ENCODE measurements at regions not wholly inside any gene's neighbourhood (a gene's known extent, or its start where the extent isn't known, plus 50 kb on each side); places are given as distances from the start of the nearest gene placed in this dataset.

DNA sequence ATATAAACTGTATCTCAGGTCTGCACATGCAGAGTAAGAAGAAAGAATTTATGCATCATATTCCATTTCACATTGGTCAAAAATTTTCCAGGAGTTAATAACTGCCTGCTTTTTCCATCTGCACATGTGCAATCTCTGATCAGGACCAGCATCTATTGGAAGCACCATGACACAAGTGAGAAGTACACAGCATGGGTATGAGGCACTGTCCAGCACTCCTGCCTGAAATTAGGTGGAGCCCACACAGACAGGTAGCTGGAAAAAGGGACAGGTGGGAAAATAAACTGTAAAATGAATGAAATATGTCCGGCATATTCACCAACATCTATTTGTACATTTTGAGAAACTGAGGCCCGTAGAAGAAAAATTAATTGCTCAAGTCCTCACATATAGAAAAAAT is 609.2 kb upstream of the NXPH2 start:
- no peak for FAIRE-seq

DNA sequence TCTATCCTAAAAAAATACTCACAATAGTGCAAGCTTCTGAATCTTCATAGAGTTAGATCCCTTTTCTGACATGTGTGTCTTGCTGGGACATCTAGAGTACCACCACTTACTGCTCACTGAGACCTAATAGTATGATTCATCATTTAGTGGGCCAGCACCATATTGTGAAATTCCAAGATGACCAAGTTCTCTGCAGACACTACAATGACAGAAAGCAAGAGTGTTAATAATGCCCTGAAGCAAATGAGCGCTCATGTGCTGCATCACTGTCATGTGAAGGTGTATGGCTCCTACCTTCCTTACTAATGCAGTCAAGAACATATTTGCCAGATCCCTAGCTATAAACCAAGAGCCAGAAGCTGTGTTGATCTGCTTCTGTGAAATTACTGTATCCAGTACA is 606.2 kb upstream of the NXPH2 start:
- no peak for FAIRE-seq

GRCh38 chr2:139383532-139383931 is 603.3 kb upstream of the NXPH2 start:
- no peak for FAIRE-seq

DNA sequence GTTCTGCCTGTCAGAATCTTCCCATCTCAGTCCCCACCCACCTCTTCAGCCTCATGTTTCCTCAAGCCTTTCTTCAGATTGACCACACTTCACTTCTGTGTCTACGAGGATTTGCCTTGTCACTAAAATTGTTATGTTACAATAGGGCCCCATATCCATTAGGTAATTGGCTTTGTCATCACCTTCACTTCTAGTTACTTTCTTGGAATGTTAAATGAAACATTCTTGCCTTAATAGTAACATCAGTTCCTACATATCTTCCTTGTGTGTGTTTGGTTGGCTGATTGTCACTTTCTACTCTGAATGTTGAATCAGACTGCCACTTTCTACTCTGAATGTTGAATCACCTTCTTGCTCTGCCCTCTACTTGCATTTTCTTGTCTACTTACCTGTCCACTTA is 599.9 kb upstream of the NXPH2 start:
- FAIRE-seq, result no peak

- FAIRE-seq, result no peak
Observed at GRCh38 chr2:139378373-139378772, 598.2 kb upstream of the NXPH2 start.

GRCh38 chr2:139374296-139374850 is 594.2 kb upstream of the NXPH2 start:
- no peak for FAIRE-seq

DNA sequence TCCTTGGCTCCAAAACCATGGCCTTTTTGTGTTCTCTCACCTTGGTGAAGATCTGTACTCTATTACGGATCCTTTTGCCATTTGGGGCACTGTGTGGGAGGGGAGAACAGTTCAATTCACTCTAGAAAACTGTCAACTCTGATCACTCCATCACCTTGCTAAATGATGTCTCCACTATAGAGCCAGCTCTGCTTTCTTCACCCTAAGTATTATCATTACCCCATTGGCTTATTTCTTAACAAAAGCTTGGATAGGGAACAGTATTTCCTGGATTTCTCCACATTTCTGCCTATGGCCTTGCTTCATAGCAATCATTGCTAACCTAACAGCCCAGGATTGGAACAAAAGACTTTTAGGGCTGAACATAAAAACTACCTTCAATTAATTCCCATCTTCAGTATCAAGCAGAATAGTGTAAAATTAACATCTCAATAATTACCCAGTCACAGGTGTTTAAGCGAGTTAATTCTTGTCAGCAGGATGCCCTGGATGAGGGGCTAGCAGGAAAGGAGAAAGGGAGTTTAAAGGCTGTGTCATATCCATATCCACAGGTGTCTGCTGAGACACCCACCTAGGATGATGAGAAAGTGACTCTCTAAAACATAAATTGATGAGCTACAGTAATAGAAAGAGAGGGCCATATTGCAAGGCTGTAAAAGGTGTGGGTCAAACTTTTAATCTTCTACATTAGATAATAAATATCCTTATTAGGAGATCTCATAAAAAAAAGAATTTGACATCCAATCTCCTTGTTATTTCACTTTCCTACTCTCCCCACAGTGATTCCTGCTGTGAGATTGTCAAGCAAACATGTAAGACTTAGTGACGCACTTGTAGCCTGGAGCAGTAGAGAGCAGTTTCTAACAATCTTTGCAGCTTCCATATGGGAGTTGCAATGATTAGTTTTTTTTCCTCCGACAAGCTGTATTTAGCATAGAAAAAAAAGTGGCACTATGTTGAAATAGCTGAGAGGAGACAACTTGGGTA is 589.5 kb upstream of the NXPH2 start:
- FAIRE-seq, result no peak

DNA sequence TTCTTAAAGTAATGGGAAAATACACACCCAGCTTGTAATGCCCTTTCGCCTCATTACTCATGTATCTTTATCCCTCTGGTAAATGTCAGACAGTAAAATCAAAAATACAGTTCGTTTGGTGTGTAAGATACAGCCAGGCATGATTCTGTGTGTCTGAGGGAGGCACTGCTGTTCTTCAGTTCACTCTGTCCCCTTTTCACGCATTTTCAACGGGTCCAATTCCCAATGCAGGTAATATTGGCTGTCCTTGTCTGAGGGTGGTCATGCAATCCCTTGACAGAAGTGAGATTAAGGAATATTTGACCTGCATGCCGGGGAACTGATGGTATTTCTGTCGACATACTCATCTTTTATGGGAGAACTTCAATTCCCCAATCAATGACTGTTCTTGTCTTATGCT is 587.2 kb upstream of the NXPH2 start:
- no peak for FAIRE-seq

- no peak for FAIRE-seq
Observed at GRCh38 chr2:139366681-139367080, 586.5 kb upstream of the NXPH2 start.

- no peak for FAIRE-seq
Observed at GRCh38 chr2:139365189-139365588, 585.0 kb upstream of the NXPH2 start.

DNA sequence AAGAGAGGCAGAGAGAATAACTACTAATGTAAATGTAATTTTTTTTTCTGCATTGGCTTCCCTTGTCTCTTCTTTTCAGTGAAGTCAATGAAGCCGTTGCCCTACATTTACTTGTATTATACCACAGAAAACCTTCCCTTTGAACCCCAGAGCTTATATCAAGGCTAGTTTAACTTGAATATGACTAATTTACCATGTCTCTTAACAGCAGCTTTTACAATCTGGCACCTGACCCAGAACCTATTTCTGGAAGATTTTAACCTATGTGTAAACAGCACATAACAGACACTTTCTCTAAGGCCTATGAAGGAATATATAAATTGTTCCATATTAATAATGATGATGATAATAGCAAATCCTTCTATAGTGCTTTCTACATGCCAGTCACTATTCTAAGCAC is 580.5 kb upstream of the NXPH2 start:
- FAIRE-seq, result no peak

DNA sequence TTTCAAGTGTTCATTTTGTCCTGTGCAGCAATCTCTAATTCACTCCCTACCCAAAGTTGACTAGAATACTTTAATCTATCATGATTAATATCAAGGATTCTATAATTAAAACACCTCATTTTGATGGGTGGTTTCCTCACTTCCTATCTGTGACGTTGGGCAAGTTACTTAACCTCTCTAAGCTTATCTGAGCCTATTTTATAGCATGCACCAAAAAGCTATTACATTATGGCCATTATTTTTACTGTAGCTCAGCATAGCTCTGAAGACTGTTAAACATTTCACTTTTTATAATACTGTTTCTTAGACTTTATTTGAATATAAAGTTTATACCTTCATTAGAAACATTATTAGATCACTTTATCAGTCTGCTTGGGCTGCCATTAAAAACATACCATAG is 579.6 kb upstream of the NXPH2 start:
- FAIRE-seq, result no peak

DNA sequence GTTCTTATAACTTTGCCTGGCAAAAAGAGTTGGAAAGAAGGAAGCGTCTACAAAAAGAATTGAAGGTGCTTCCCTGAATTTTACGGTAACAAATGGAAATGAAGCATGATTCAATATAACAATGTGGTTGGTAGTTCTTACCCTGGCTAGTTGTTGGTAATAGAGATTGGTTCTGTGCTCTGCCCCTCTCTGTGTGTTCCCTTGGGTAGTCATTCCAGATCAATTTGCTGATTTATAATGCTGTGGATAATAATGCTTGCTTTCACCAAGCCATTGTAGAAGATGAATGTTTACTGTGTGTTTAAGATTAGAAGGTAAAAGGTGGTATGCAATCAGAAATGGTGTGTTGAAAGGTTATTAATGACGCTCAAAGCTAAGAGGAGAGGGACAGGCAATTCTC is 577.8 kb upstream of the NXPH2 start:
- FAIRE-seq, result no peak

GRCh38 chr2:139354518-139354917 is 574.3 kb upstream of the NXPH2 start:
- FAIRE-seq, result no peak

DNA sequence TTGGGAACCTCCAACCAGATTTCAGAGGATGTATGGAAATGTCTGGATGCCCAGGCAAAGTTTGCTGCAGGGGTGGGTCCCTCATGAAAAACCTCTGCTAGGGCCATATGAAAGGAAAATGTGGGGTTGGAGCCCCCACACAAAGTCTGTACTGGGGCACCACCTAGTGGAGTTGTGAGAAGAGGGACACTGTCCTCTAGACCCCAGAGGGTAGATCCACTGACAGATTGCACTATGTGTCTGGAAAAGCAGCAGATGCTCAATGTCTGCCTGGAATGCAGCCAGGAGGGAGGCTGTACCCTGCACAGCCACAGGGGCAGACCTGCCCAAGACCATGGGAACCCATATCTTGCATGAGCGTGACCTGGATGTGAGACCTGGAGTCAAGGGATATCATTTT is 573.7 kb upstream of the NXPH2 start:
- no peak for FAIRE-seq

GRCh38 chr2:139317259-139317658 is 537.1 kb upstream of the NXPH2 start:
- FAIRE-seq, result no peak

- FAIRE-seq, result no peak
Observed at GRCh38 chr2:139314059-139314458, 533.9 kb upstream of the NXPH2 start.

- FAIRE-seq, result no peak
Observed at GRCh38 chr2:139296672-139297209, 516.6 kb upstream of the NXPH2 start.

DNA sequence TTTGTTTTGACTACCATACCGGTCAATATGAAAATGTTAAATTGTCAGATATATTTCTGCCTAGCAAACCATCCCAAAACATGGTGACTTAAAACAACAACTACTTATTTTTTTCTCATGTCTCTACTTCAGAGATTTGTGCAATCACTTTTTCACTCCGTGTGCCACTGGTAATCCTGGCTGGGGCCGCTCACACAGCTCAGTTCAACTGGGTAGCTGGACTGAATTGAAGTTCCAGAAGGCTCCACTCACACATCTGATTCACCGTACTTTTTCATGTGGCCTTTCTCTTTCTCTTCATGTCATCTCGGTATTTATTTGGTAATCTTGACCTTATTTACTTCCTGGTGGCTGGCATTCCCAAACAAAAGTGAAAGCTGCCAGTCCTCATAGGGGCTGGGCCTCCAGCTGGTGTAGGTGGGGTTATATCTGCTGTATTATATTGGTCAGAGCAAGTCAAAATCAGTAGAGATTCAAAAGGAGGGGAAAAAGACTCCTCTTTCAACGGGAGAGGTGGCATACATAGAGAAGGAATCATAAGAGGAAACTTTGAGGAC is 513.9 kb upstream of the NXPH2 start:
- no peak for FAIRE-seq

GRCh38 chr2:139281124-139281523 is 500.9 kb upstream of the NXPH2 start:
- FAIRE-seq, result no peak

- FAIRE-seq, result no peak
Observed at GRCh38 chr2:139271879-139272278, 491.7 kb upstream of the NXPH2 start.

DNA sequence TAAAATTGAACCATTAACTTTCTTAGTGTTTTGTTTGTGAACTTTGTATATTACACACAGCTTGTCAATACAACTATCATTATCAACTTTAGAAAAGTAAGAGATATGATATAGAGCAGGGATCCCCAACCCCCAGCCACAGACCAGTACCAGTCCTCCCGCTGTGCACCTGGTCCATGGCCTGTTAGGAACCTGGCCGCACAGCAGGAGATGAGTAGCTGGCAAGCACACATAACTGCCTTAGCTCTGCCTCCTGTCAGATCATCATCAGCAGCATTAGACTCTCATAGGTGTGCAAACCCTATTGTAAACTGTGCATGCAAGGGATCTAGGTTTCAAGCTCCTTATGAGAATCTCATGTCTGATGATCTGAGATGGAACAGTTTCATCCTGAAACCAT is 491.0 kb upstream of the NXPH2 start:
- FAIRE-seq, result no peak

DNA sequence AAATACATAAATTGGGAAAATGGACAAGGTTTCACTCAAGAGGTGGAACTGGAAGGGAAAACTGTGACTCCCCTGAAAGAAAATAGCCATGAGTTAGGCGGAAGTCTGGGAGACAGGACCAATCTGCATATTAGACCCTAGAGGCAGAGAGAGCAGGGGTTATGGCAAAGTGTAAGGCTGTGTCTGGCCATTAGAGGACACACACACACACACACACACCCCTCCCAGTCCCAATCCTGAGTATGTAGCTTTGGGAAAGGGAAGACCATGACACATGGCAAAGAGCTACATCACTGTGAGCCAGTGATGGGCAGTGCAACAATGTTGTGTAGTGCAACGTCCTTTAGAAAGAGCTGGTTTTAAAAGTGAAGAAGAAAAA is 479.9 kb upstream of the NXPH2 start:
- FAIRE-seq, result no peak

GRCh38 chr2:139259422-139260051 is 479.3 kb upstream of the NXPH2 start:
- FAIRE-seq, result no peak
